Thoracic aorta (tissue), 2 donors: ENCODE measurements at regions not wholly inside any gene's neighbourhood (a gene's known extent, or its start where the extent isn't known, plus 50 kb on each side); places are given as distances from the start of the nearest gene placed in this dataset.

ENCODE experiments used
- ATAC-seq: fragments of 150-250 bp; one replicate; pipeline ENCODE4 v1.8.0; 2017; ENCODE audit warnings: low read depth; ENCODE audit not compliant: insufficient number of reproducible peaks, low FRiP score
- DNase-seq: peaks from one replicate; pipeline ENCODE4 v3.0.0-alpha.2; 2020; ENCODE audit warnings: low spot score
- H3K27ac ChIP-seq, 2 donors: fragments of 200-600 bp; sonication (generic); 1 replicate in 1 of 2; 2 replicates in 1 of 2; pipeline ENCODE4 v1.5.1; 2016; ENCODE audit warnings: mild to moderate bottlenecking in 2 of 2, moderate library complexity in 2 of 2
- H3K27me3 ChIP-seq: fragments of 200-600 bp; sonication (generic); replicated peaks from 2 replicates; pipeline ENCODE4 v1.6.0; 2016; ENCODE audit warnings: mild to moderate bottlenecking; ENCODE audit not compliant: insufficient read depth
- H3K36me3 ChIP-seq: fragments of 200-600 bp; sonication (generic); one replicate; pipeline ENCODE4 v1.5.1; 2016
- H3K4me1 ChIP-seq, 2 donors: fragments of 200-600 bp; sonication (generic); 1 replicate in 1 of 2; 2 replicates in 1 of 2; pipeline versions ENCODE4 v1.5.1 to v1.6.0; 2016; ENCODE audit warnings: low read depth in 2 of 2, mild to moderate bottlenecking in 1 of 2; ENCODE audit not compliant: control insufficient read depth in 1 of 2
- H3K4me3 ChIP-seq: fragments of 200-600 bp; sonication (generic); 2 replicates; pipeline ENCODE4 v1.5.1; 2016; ENCODE audit warnings: mild to moderate bottlenecking
- H3K9me3 ChIP-seq: fragments of 200-600 bp; sonication (generic); 2 replicates; pipeline ENCODE4 v1.5.1; 2016
- CTCF ChIP-seq: fragments of 200-600 bp; sonication (generic); IDR thresholded peaks from one replicate; pipeline ENCODE4 v1.5.1; 2019; ENCODE audit warnings: antibody characterized with exemption

- TF ChIP-seq CTCF = no peak
- Histone ChIP-seq H3K4me1 (peaks cover 3% of the 10 kb centered on the region in 2 donors), H3K27ac (peak overlapping the region in 1 of 2 donors; percentile 12), H3K9me3 (no peaks in the 10 kb centered on the region), H3K27me3 (no peaks in the 10 kb centered on the region), H3K4me3 (no peak overlapping the region), H3K36me3 (no peaks in the 10 kb centered on the region)
- DNase-seq (no peak), ATAC-seq (no peak)
Measured at GRCh38 chr6:6750594-6751265, 162.2 kb downstream of the LY86 start.

- H3K36me3 ChIP-seq = no peaks in the 10 kb centered on the region
- H3K4me1 ChIP-seq = peaks cover 3% of the 10 kb centered on the region in 2 donors
- ATAC-seq (no peak), DNase-seq (no peak)
- H3K27ac ChIP-seq = peak overlapping the region in 1 of 2 donors; percentile 12
- H3K27me3 ChIP-seq = no peaks in the 10 kb centered on the region
- no peak overlapping the region for H3K4me3 ChIP-seq
- no peak for TF ChIP-seq CTCF
- no peaks in the 10 kb centered on the region for H3K9me3 ChIP-seq
Measured at GRCh38 chr6:6751266-6751596, 162.7 kb downstream of the LY86 start.

- H3K36me3 ChIP-seq = no peaks in the 10 kb centered on the region
- DNase-seq (no peak), ATAC-seq (no peak)
- no peaks in the 10 kb centered on the region for H3K9me3 ChIP-seq
- no peak for TF ChIP-seq CTCF
- no peak overlapping the region for H3K27ac ChIP-seq
- no peak overlapping the region for H3K4me3 ChIP-seq
- peaks cover 3% of the 10 kb centered on the region in 2 donors for H3K4me1 ChIP-seq
- H3K27me3 ChIP-seq = no peaks in the 10 kb centered on the region
Measured at GRCh38 chr6:6751619-6752023, 163.1 kb downstream of the LY86 start.

- ATAC-seq (no peak), DNase-seq (no peak)
- Histone ChIP-seq H3K9me3 (no peaks in the 10 kb centered on the region), H3K36me3 (no peaks in the 10 kb centered on the region), H3K27ac (no peak overlapping the region), H3K4me1 (peaks cover 3% of the 10 kb centered on the region in 2 donors), H3K4me3 (no peak overlapping the region), H3K27me3 (no peaks in the 10 kb centered on the region)
- TF ChIP-seq CTCF = no peak
Measured at GRCh38 chr6:6752129-6752528, 163.6 kb downstream of the LY86 start.

GRCh38 chr6:6753301-6753700 lies 164.8 kb downstream of the LY86 start:
- Histone ChIP-seq H3K27me3 (no peaks in the 10 kb centered on the region), H3K4me1 (peaks cover 3% of the 10 kb centered on the region in 2 donors), H3K36me3 (no peaks in the 10 kb centered on the region), H3K4me3 (no peak overlapping the region), H3K9me3 (no peaks in the 10 kb centered on the region), H3K27ac (no peak overlapping the region)
- no peak for ATAC-seq
- TF ChIP-seq CTCF = no peak
- DNase-seq = no peak
